Trophoblast cell (in vitro differentiated cells and primary cell): ENCODE measurements at regions not wholly inside any gene's neighbourhood (a gene's known extent, or its start where the extent isn't known, plus 50 kb on each side); places are given as distances from the start of the nearest gene placed in this dataset.

Experiments
- DNase-seq, 2 donors: peaks; one replicate each; pipeline ENCODE4 v3.0.0-alpha.2; 2016
- H2AFZ ChIP-seq: 2 replicates; pipeline ENCODE4 v1.6.1; 2013; ENCODE audit warnings: low read length, moderate library complexity, mild to moderate bottlenecking; ENCODE audit not compliant: insufficient read depth, poor library complexity
- H2AK5ac ChIP-seq: 2 replicates; pipeline ENCODE4 v1.6.1; 2013; ENCODE audit warnings: mild to moderate bottlenecking, low read length
- H2BK120ac ChIP-seq: 2 replicates; pipeline ENCODE4 v1.6.1; 2013; ENCODE audit warnings: low read length, mild to moderate bottlenecking, moderate library complexity; ENCODE audit not compliant: insufficient read depth, poor library complexity
- H2BK12ac ChIP-seq: 2 replicates; pipeline ENCODE4 v1.6.1; 2013; ENCODE audit warnings: mild to moderate bottlenecking, low read length, moderate library complexity
- H2BK5ac ChIP-seq: 2 replicates; pipeline ENCODE4 v1.6.1; 2013; ENCODE audit warnings: low read length, low read depth, moderate library complexity, mild to moderate bottlenecking; ENCODE audit not compliant: poor library complexity
- H3K14ac ChIP-seq: 2 replicates; pipeline ENCODE4 v1.6.1; 2013; ENCODE audit warnings: mild to moderate bottlenecking, low read length
- H3K18ac ChIP-seq: 2 replicates; pipeline ENCODE4 v1.6.1; 2013; ENCODE audit warnings: mild to moderate bottlenecking, low read length
- H3K23ac ChIP-seq: 2 replicates; pipeline ENCODE4 v1.6.1; 2013; ENCODE audit warnings: low read length
- H3K27ac ChIP-seq: 2 replicates; pipeline ENCODE4 v1.5.1; 2013; ENCODE audit warnings: low read depth, mild to moderate bottlenecking, inconsistent platforms, low read length, moderate library complexity
- H3K27me3 ChIP-seq: 2 replicates; pipeline ENCODE4 v1.6.1; 2013; ENCODE audit warnings: inconsistent platforms, mild to moderate bottlenecking, low read length, moderate library complexity; ENCODE audit not compliant: insufficient read depth
- H3K36me3 ChIP-seq, 2 experiments: 1 replicate in 1 of 2; 2 replicates in 1 of 2; pipeline ENCODE4 v1.6.1; 2013; ENCODE audit warnings: low read length in 2 of 2, mild to moderate bottlenecking in 2 of 2, moderate library complexity in 1 of 2; ENCODE audit not compliant: insufficient read depth in 2 of 2, control insufficient read depth in 1 of 2
- H3K4ac ChIP-seq: 2 replicates; pipeline ENCODE4 v1.6.1; 2013; ENCODE audit warnings: low read depth, mild to moderate bottlenecking, low read length, moderate library complexity
- H3K4me1 ChIP-seq, 2 experiments: 1 replicate in 1 of 2; 2 replicates in 1 of 2; pipeline ENCODE4 v1.6.1; 2013; ENCODE audit warnings: low read length in 2 of 2, mild to moderate bottlenecking in 2 of 2, moderate library complexity in 1 of 2; ENCODE audit not compliant: insufficient read depth in 2 of 2, control insufficient read depth in 1 of 2
- H3K4me2 ChIP-seq: 2 replicates; pipeline ENCODE4 v1.6.1; 2013; ENCODE audit warnings: inconsistent platforms, mild to moderate bottlenecking, low read length, moderate library complexity
- H3K4me3 ChIP-seq: 2 replicates; pipeline ENCODE4 v1.5.1; 2013; ENCODE audit warnings: mild to moderate bottlenecking, low read depth, low read length, inconsistent platforms
- H3K79me1 ChIP-seq: one replicate; pipeline ENCODE4 v1.6.1; 2013; ENCODE audit warnings: low read length
- H3K79me2 ChIP-seq: 2 replicates; pipeline ENCODE4 v1.6.1; 2013; ENCODE audit warnings: low read length, mild to moderate bottlenecking; ENCODE audit not compliant: control insufficient read depth, insufficient read depth, poor library complexity
- H3K9ac ChIP-seq: 2 replicates; pipeline ENCODE4 v1.6.1; 2013; ENCODE audit warnings: mild to moderate bottlenecking, low read length
- H3K9me3 ChIP-seq: 2 replicates; pipeline ENCODE4 v1.6.1; 2013; ENCODE audit warnings: low read depth, mild to moderate bottlenecking, control low read depth, inconsistent platforms, low read length; ENCODE audit not compliant: insufficient read depth
- H4K12ac ChIP-seq: 2 replicates; pipeline ENCODE4 v1.6.1; 2013; ENCODE audit warnings: low read depth, mild to moderate bottlenecking, low read length, moderate library complexity
- H4K8ac ChIP-seq: 2 replicates; pipeline ENCODE4 v1.6.1; 2013; ENCODE audit warnings: low read depth, mild to moderate bottlenecking, low read length, moderate library complexity
- H4K91ac ChIP-seq: one replicate; pipeline ENCODE4 v1.6.1; 2013; ENCODE audit warnings: low read depth, mild to moderate bottlenecking, low read length, moderate library complexity
- WGBS: extraction: QIAGEN DNeasy Blood & Tissue Kit; methylation state at CpG from one replicate; pipeline ENCODE4 v1.1.7; 2013; ENCODE audit warnings: missing lambda C conversion rate; ENCODE audit not compliant: insufficient read length, insufficient coverage; ENCODE audit errors: extremely low coverage; 5-methylcytosine and 5-hydroxymethylcytosine counted together

- Histone ChIP-seq H2BK12ac (no peak overlapping the region), H2BK5ac (no peak overlapping the region), H4K12ac (no peak overlapping the region), H3K79me1 (no peaks in the 10 kb centered on the region), H3K9me3 (no peaks in the 10 kb centered on the region), H3K27ac (no peak overlapping the region), H3K36me3 (no peaks in the 10 kb centered on the region), H2BK120ac (no peak overlapping the region), H3K4me3 (no peak overlapping the region), H3K4me1 (no peaks in the 10 kb centered on the region), H3K23ac (no peak overlapping the region), H3K14ac (no peak overlapping the region), H2AFZ (no peak overlapping the region), H4K8ac (no peak overlapping the region), H3K79me2 (no peaks in the 10 kb centered on the region), H2AK5ac (no peak overlapping the region), H3K9ac (no peak overlapping the region), H3K4me2 (no peak overlapping the region), H3K27me3 (no peaks in the 10 kb centered on the region), H3K4ac (no peak overlapping the region), H4K91ac (no peak overlapping the region), H3K18ac (no peak overlapping the region)
- DNase-seq = no peak
- no CpG with 5 or more reads among the region's 7 CpGs for WGBS
Measured at GRCh38 chr3:181178991-181179390, 189.5 kb upstream of the DNAJC19 start.

- no peaks in the 10 kb centered on the region for H3K27me3 ChIP-seq
- no peak overlapping the region for H3K9ac ChIP-seq
- H3K4me2 ChIP-seq = no peak overlapping the region
- H3K14ac ChIP-seq = no peak overlapping the region
- no peak overlapping the region for H4K12ac ChIP-seq
- no peaks in the 10 kb centered on the region for H3K79me2 ChIP-seq
- H3K4me1 ChIP-seq = no peaks in the 10 kb centered on the region
- no peak overlapping the region for H2BK12ac ChIP-seq
- no peaks in the 10 kb centered on the region for H3K79me1 ChIP-seq
- H3K36me3 ChIP-seq = no peaks in the 10 kb centered on the region
- H3K4ac ChIP-seq = no peak overlapping the region
- no peak overlapping the region for H3K18ac ChIP-seq
- H4K8ac ChIP-seq = no peak overlapping the region
- no peak overlapping the region for H3K27ac ChIP-seq
- H2BK5ac ChIP-seq = no peak overlapping the region
- H3K9me3 ChIP-seq = no peaks in the 10 kb centered on the region
- no peak overlapping the region for H2AFZ ChIP-seq
- WGBS = no CpG with 5 or more reads among the region's 6 CpGs
- DNase-seq = peak; percentile 4 to 58
- H3K4me3 ChIP-seq = no peak overlapping the region
- no peak overlapping the region for H2BK120ac ChIP-seq
- H2AK5ac ChIP-seq = no peak overlapping the region
- no peak overlapping the region for H3K23ac ChIP-seq
- no peak overlapping the region for H4K91ac ChIP-seq
Measured at GRCh38 chr3:181176601-181177000, 187.1 kb upstream of the DNAJC19 start.

GRCh38 chr3:181174676-181175233 is 185.2 kb upstream of the DNAJC19 start:
- H2BK5ac ChIP-seq = no peak overlapping the region
- H3K79me2 ChIP-seq = no peaks in the 10 kb centered on the region
- H3K14ac ChIP-seq = no peak overlapping the region
- no peak overlapping the region for H3K23ac ChIP-seq
- no peak overlapping the region for H2AK5ac ChIP-seq
- H3K27me3 ChIP-seq = no peaks in the 10 kb centered on the region
- no peak overlapping the region for H2BK12ac ChIP-seq
- no peak overlapping the region for H4K91ac ChIP-seq
- H3K79me1 ChIP-seq = no peaks in the 10 kb centered on the region
- no peak overlapping the region for H2BK120ac ChIP-seq
- no peak overlapping the region for H3K4me3 ChIP-seq
- H3K9ac ChIP-seq = no peak overlapping the region
- WGBS = no CpG with 5 or more reads among the region's 4 CpGs
- H3K4me1 ChIP-seq = no peaks in the 10 kb centered on the region
- no peak overlapping the region for H3K4me2 ChIP-seq
- no peak overlapping the region for H3K4ac ChIP-seq
- no peaks in the 10 kb centered on the region for H3K9me3 ChIP-seq
- no peak overlapping the region for H4K12ac ChIP-seq
- no peak overlapping the region for H3K18ac ChIP-seq
- no peak overlapping the region for H3K27ac ChIP-seq
- no peak overlapping the region for H2AFZ ChIP-seq
- H3K36me3 ChIP-seq = no peaks in the 10 kb centered on the region
- DNase-seq = no peak
- no peak overlapping the region for H4K8ac ChIP-seq

- Histone ChIP-seq H3K36me3 (no peaks in the 10 kb centered on the region), H3K4me1 (no peaks in the 10 kb centered on the region), H3K4ac (no peak overlapping the region), H3K27ac (no peak overlapping the region), H3K27me3 (no peaks in the 10 kb centered on the region), H3K79me1 (no peaks in the 10 kb centered on the region), H3K14ac (no peak overlapping the region), H4K91ac (no peak overlapping the region), H3K9ac (no peak overlapping the region), H2AK5ac (no peak overlapping the region), H3K23ac (no peak overlapping the region), H2AFZ (no peak overlapping the region), H3K4me3 (no peak overlapping the region), H2BK120ac (no peak overlapping the region), H2BK5ac (no peak overlapping the region), H3K18ac (no peak overlapping the region), H3K79me2 (no peaks in the 10 kb centered on the region), H2BK12ac (no peak overlapping the region), H3K9me3 (no peaks in the 10 kb centered on the region), H4K8ac (no peak overlapping the region), H4K12ac (no peak overlapping the region), H3K4me2 (no peak overlapping the region)
- DNase-seq = no peak
- WGBS = no CpG with 5 or more reads among the region's 2 CpGs
Measured at GRCh38 chr3:181174022-181174421, 184.5 kb upstream of the DNAJC19 start.
